H54 (cell line): ENCODE measurements at regions not wholly inside any gene's neighbourhood (a gene's known extent, or its start where the extent isn't known, plus 50 kb on each side); places are given as distances from the start of the nearest gene placed in this dataset.
"Not testable (repeated sequence)": the region's sequence is repeated elsewhere in the genome, so short reads cannot be mapped to it uniquely, and the experiment has no call there.

ENCODE experiments used
- DNase-seq: peaks from one replicate; pipeline ENCODE4 v3.0.0; 2011; ENCODE audit warnings: low spot score, mixed read lengths; ENCODE audit not compliant: insufficient read length
- FAIRE-seq: peaks from 3 replicates; lab custom pipeline; 2011; peaks lifted over from hg19 to GRCh38; lab: Jason Lieb, UNC
- POLR2A ChIP-seq: IDR thresholded peaks from 2 replicates; pipeline ENCODE4 v1.6.1; 2011; ENCODE audit warnings: low read depth, mild to moderate bottlenecking, low read length

- DNase-seq, result no peak
- FAIRE-seq, result no peak
- no peak for TF ChIP-seq POLR2A
Measured at GRCh38 chr4:25981749-25982148, 67.7 kb downstream of the SMIM20 start.

DNA sequence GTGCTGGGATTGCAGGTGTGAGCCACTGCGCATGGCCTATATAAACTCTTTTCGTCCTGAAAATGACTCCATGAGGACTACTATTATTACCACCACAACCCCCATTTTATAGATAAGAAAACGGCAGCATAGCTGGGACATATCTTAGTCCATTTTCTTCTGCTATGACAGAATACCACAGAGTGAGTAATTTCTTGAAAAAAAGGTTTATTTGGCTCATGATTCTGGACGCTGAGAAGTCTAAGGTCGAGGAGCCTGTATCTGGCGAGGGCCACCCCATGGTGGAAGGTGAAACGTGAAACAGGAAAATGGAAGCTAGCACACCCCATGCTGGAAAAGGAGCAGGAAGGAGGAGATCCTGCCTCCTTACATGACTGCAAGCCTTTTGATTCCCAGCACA, 68.9 kb downstream of the SMIM20 start:
- no peak for DNase-seq
- no peak for TF ChIP-seq POLR2A
- no peak for FAIRE-seq

DNA sequence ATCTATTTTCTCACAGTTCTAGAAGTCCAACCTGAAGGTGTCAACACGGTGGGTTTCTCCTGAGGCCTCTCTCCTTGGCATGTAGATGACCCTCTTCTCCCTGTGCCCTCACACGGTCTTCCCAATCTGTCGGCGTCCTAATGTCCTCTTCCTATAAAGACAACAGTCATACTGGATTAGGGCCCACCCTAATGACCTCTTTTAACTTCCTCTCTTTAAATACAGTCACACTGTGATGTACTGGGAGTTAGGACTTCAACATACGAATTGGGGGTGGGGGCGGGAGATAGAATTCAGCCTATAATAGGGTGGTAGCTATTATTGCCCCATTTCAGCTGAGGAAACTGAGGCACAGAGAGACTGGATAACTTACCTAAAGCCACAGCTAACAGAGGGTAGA, 70.2 kb downstream of the SMIM20 start:
- FAIRE-seq, result no peak
- no peak for DNase-seq
- TF ChIP-seq POLR2A, result no peak

DNA sequence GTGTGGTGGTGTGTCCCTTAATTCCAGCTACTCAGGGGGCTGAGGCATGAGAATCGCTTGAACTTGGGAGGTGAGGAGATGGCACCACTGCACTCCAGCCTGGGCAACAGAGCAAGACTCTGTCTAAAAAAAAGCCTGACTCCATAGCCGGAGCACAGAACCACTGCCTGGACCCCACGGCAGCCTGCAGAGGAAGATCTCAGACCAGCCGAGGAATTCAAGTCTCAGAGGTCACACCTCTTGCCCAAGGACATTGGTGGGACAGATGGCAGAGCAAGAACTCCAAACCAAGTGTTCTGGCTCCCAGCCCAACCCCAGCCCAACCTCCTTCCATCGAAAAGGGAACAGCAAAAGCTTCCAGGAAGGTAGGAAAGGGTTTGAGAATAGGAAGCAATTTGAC, 70.8 kb downstream of the SMIM20 start:
- DNase-seq (no peak), FAIRE-seq (no peak)
- TF ChIP-seq POLR2A, result no peak

DNA sequence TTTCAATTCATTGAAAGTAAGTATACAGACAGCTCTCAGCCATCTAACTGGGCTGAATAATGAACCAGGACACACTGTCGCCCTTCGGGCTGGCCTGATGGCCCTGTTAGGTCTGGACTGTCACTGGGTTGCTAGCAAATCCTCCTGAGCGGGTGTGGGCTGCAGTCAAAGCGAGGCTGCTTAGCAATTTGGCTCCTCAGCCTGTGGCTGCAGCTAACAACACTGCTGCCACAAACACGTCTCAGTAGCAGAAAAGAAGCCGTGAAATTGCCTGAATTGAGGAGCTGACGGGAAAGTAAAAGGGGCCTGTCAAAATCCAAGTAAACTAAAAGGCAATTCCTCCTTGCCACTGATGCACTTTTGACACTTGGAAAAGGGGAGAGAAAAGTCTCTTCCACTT, 72.8 kb downstream of the SMIM20 start:
- DNase-seq, result no peak
- TF ChIP-seq POLR2A, result no peak
- FAIRE-seq, result no peak

DNA sequence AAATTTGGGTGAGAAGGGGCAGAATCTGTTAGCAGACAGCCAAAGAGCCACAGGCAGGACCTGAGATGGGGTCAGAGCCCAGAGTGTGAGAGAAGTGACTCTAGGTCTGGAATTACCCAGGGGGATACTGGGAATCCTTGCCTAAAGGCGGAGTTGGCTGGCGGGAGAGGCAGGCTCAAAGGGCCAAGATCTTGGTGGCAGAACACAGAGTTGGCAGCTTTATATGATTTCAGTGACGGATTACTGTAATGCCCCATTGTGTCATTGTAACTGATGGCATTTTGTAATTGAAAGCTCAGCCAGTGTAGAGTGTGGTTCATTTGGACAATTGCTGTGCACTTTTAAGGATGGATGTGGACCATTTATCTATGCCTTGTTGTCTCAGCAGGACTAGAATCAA, 77.3 kb downstream of the SMIM20 start:
- DNase-seq, result no peak
- no peak for TF ChIP-seq POLR2A
- no peak for FAIRE-seq

- FAIRE-seq, result no peak
- DNase-seq, result no peak
- TF ChIP-seq POLR2A, result no peak
Measured at GRCh38 chr4:25993395-25994185, 79.6 kb downstream of the SMIM20 start.

GRCh38 chr4:25994577-25994976, 80.6 kb downstream of the SMIM20 start:
- FAIRE-seq, DNase-seq: not testable (repeated sequence)

DNA sequence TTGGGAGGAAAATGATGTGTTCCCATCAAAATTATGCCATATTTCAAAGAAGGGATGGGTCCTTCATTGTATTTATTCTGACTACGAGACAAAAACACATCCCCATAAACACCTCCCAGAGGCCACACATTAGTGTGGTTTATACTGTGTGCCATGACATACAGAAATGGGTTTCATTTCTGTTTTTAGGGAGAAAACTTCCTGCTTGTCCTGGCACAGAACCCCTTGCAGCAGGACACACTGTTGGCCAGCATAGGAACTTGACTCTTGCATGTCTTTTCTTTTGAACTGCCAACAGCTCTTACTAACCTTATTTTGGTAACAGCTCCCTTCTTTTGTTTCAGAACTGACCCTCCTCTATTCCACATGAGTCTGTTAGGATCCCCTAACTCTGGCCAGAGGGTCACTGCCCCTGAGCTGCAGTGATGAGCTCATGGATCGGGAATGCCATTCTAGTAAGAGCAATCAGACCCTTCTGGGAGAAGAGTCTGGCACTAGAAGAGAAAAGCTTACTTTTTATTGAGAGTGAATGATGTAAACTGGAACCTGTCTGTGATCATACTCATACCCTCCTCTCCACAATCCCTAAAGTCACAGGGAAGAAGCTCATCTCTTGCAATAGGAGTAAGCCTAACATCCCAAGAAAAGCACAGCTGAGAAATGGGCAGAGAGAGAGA, 86.4 kb downstream of the SMIM20 start:
- TF ChIP-seq POLR2A, result no peak
- FAIRE-seq (no peak), DNase-seq (no peak)

GRCh38 chr4:26001413-26001812, 87.4 kb downstream of the SMIM20 start:
- TF ChIP-seq POLR2A, result no peak
- FAIRE-seq, result no peak
- no peak for DNase-seq

- TF ChIP-seq POLR2A, result no peak
- DNase-seq (no peak), FAIRE-seq (no peak)
Measured at GRCh38 chr4:26001816-26002215, 87.8 kb downstream of the SMIM20 start.

DNA sequence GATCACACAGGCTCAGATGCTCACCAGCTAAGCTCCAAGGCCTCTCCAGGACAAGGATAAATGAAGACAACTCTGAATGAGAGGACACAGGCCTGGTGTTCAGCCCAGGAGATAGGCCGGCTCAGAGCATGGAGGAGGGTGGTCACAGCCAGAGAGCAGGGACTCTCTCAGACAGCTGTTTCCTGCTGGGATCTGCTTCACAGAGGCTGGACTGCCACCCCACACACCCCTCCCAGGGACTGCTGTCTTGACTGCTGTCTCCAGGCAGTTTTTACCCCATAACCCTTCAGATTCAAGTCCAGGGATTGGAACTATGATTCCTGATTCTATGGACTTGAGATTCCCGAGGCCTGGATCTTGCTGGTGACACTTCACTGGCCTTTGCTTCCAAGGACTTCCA, 89.0 kb downstream of the SMIM20 start:
- no peak for TF ChIP-seq POLR2A
- DNase-seq (no peak), FAIRE-seq (no peak)

GRCh38 chr4:26004290-26004689, 90.3 kb downstream of the SMIM20 start:
- FAIRE-seq (no peak), DNase-seq (no peak)
- TF ChIP-seq POLR2A, result no peak

DNA sequence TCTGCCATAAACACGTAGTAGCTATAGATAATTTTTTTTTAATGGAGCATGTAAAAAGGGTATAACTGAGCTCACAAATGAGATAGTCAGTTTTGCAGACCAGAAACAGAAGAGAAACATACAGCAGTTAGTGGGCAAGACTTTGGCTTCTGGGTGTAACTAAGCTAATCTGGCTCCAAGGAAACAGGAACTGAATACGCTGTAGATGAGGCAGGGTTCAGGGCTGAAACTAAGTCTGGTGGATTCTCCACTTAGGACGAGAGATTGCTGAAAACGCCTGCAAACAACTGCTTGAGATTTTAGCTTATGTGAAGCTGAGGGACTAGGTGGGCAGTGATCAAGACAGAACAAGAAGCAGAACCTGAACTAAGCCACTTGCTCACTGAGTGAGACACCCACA, 91.7 kb downstream of the SMIM20 start:
- FAIRE-seq (no peak), DNase-seq (no peak)
- TF ChIP-seq POLR2A, result no peak

- no peak for TF ChIP-seq POLR2A
- no peak for DNase-seq
- FAIRE-seq, result no peak
Measured at GRCh38 chr4:26008737-26009136, 94.7 kb downstream of the SMIM20 start.

- DNase-seq (no peak), FAIRE-seq (no peak)
- TF ChIP-seq POLR2A, result no peak
Measured at GRCh38 chr4:26009502-26009901, 95.5 kb downstream of the SMIM20 start.
